ENCODE measurements at regions not wholly inside any gene's neighbourhood (a gene's known extent, or its start where the extent isn't known, plus 50 kb on each side); places are given as distances from the start of the nearest gene placed in this dataset.
A peak's percentile ranks its signal among the peaks of the same experiment; 100 is the strongest.
"Not testable (repeated sequence)": the region's sequence is repeated elsewhere in the genome, so short reads cannot be mapped to it uniquely, and the experiment has no call there.

GRCh38 chr2:131639001-131639620, 111.4 kb downstream of the CCDC74A start:
- DNase-seq (ENCODE audit: low read depth): not testable (repeated sequence)

GRCh38 chr2:131641414-131642206, 113.9 kb downstream of the CCDC74A start:
- DNase-seq (ENCODE audit: low read depth): peak; percentile 55

GRCh38 chr2:131643180-131643579, 115.5 kb downstream of the CCDC74A start:
- not testable (repeated sequence) for DNase-seq (ENCODE audit: low read depth)

- no peak for DNase-seq (ENCODE audit: low read depth)
Observed at GRCh38 chr2:131645177-131645765, 117.6 kb downstream of the CCDC74A start.

- not testable (repeated sequence) for DNase-seq (ENCODE audit: low read depth)
Observed at GRCh38 chr2:131646220-131646619, 118.5 kb downstream of the CCDC74A start.

GRCh38 chr2:131646669-131647297, 119.1 kb downstream of the CCDC74A start:
- no peak for DNase-seq (ENCODE audit: low read depth)

GRCh38 chr2:131648565-131648964, 120.9 kb downstream of the CCDC74A start:
- DNase-seq (ENCODE audit: low read depth): not testable (repeated sequence)

- not testable (repeated sequence) for DNase-seq (ENCODE audit: low read depth)
Observed at GRCh38 chr2:131652246-131652645, 124.6 kb downstream of the CCDC74A start.

GRCh38 chr2:131654107-131654506, 126.4 kb downstream of the CCDC74A start:
- not testable (repeated sequence) for DNase-seq (ENCODE audit: low read depth)

- DNase-seq (ENCODE audit: low read depth): no peak
Observed at GRCh38 chr2:131656816-131657633, 129.3 kb downstream of the CCDC74A start.

- no peak for DNase-seq (ENCODE audit: low read depth)
Observed at GRCh38 chr2:131657895-131658768, 130.4 kb downstream of the CCDC74A start.

GRCh38 chr2:131658769-131659131, 131.1 kb downstream of the CCDC74A start:
- DNase-seq (ENCODE audit: low read depth): no peak

- no peak for DNase-seq (ENCODE audit: low read depth)
Observed at GRCh38 chr2:131659168-131659572, 131.5 kb downstream of the CCDC74A start.

GRCh38 chr2:131661101-131661782, 133.6 kb downstream of the CCDC74A start:
- not testable (repeated sequence) for DNase-seq (ENCODE audit: low read depth)

GRCh38 chr2:131661884-131662535, 134.3 kb downstream of the CCDC74A start:
- DNase-seq (ENCODE audit: low read depth): not testable (repeated sequence)

- not testable (repeated sequence) for DNase-seq (ENCODE audit: low read depth)
Observed at GRCh38 chr2:131663501-131663900, 135.8 kb downstream of the CCDC74A start.

- DNase-seq (ENCODE audit: low read depth): not testable (repeated sequence)
Observed at GRCh38 chr2:131665716-131666115, 138.0 kb downstream of the CCDC74A start.

GRCh38 chr2:131668794-131669540, 141.3 kb downstream of the CCDC74A start:
- peak; percentile 95 for DNase-seq (ENCODE audit: low read depth)
